ENCODE measurements at regions not wholly inside any gene's neighbourhood (a gene's known extent, or its start where the extent isn't known, plus 50 kb on each side); places are given as distances from the start of the nearest gene placed in this dataset.

DNA sequence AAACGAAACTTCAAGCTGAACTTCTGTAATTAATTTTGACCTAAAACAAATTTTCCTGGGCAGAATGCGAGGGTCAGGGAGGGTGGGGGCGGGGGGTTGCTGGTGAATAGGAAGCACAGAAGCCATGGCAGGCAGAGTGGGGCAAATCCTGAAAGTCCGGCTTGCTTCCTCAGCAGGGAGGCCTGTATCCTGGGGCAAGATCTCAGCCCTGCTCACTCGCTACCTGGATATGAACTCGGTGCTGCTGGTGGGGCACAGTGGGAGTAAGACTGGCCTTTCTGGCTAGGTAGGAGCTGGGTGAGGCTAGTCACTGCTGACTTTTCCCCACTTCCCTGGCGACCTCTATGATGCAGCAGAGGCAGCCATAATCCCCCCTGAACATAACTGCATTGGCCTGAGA, 168.9 kb upstream of the CHORDC1 start:
- TF ChIP-seq, protein P1, sequence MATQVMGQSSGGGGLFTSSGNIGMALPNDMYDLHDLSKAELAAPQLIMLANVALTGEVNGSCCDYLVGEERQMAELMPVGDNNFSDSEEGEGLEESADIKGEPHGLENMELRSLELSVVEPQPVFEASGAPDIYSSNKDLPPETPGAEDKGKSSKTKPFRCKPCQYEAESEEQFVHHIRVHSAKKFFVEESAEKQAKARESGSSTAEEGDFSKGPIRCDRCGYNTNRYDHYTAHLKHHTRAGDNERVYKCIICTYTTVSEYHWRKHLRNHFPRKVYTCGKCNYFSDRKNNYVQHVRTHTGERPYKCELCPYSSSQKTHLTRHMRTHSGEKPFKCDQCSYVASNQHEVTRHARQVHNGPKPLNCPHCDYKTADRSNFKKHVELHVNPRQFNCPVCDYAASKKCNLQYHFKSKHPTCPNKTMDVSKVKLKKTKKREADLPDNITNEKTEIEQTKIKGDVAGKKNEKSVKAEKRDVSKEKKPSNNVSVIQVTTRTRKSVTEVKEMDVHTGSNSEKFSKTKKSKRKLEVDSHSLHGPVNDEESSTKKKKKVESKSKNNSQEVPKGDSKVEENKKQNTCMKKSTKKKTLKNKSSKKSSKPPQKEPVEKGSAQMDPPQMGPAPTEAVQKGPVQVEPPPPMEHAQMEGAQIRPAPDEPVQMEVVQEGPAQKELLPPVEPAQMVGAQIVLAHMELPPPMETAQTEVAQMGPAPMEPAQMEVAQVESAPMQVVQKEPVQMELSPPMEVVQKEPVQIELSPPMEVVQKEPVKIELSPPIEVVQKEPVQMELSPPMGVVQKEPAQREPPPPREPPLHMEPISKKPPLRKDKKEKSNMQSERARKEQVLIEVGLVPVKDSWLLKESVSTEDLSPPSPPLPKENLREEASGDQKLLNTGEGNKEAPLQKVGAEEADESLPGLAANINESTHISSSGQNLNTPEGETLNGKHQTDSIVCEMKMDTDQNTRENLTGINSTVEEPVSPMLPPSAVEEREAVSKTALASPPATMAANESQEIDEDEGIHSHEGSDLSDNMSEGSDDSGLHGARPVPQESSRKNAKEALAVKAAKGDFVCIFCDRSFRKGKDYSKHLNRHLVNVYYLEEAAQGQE (IDR thresholded peaks at IDR 0.05; ENCODE audit: insufficient replicate concordance, low read depth), result no peak
- TF ChIP-seq, protein P2, sequence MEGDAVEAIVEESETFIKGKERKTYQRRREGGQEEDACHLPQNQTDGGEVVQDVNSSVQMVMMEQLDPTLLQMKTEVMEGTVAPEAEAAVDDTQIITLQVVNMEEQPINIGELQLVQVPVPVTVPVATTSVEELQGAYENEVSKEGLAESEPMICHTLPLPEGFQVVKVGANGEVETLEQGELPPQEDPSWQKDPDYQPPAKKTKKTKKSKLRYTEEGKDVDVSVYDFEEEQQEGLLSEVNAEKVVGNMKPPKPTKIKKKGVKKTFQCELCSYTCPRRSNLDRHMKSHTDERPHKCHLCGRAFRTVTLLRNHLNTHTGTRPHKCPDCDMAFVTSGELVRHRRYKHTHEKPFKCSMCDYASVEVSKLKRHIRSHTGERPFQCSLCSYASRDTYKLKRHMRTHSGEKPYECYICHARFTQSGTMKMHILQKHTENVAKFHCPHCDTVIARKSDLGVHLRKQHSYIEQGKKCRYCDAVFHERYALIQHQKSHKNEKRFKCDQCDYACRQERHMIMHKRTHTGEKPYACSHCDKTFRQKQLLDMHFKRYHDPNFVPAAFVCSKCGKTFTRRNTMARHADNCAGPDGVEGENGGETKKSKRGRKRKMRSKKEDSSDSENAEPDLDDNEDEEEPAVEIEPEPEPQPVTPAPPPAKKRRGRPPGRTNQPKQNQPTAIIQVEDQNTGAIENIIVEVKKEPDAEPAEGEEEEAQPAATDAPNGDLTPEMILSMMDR (IDR thresholded peaks at IDR 0.05; ENCODE audit: insufficient read depth, low read length), result no peak
- TF ChIP-seq GABPA (IDR thresholded peaks at IDR 0.05; ENCODE audit: low read depth), result no peak
- no peak for TF ChIP-seq POLR2AphosphoS5 (IDR thresholded peaks at IDR 0.05; ENCODE audit: low read depth)
- no peak for TF ChIP-seq SPI1 (IDR thresholded peaks at IDR 0.05; ENCODE audit: borderline replicate concordance, low read depth)
